WTC11 (cell line): ENCODE measurements at regions not wholly inside any gene's neighbourhood (a gene's known extent, or its start where the extent isn't known, plus 50 kb on each side); places are given as distances from the start of the nearest gene placed in this dataset.

ENCODE experiments used
- ATAC-seq: fragments of 200-7000 bp; cut with Tn5 transposase; 2 replicates; pipeline ENCODE4 v1.10.0; 2021; ENCODE audit warnings: mild to moderate bottlenecking, moderate library complexity
- CTCF ChIA-PET: fragments of 300-600 bp; sonication (Branson Sonifier 250); formaldehyde crosslinking; loops from one replicate; lab custom pipeline; 2021; ENCODE audit warnings: antibody characterized with exemption; lab: Charles Lee
- POLR2A ChIA-PET: fragments of 350-600 bp; sonication (Branson Sonifier 250); formaldehyde crosslinking; loops from one replicate; lab custom pipeline; 2021; ENCODE audit warnings: antibody characterized with exemption; lab: Charles Lee
- DNase-seq: peaks from one replicate; pipeline ENCODE4 v3.0.0; 2021; ENCODE audit warnings: low spot score
- H3K27ac Mint-ChIP-seq: 2 replicates; pipeline ENCODE4 v1.8.0; 2021; ENCODE audit warnings: mixed read lengths
- H3K27me3 Mint-ChIP-seq: 2 replicates; pipeline ENCODE4 v1.8.0; 2021; ENCODE audit warnings: low read depth, mild to moderate bottlenecking, moderate library complexity, mixed read lengths
- H3K36me3 Mint-ChIP-seq: 2 replicates; pipeline ENCODE4 v1.8.0; 2021; ENCODE audit warnings: mixed read lengths
- H3K4me1 Mint-ChIP-seq: 2 replicates; pipeline ENCODE4 v1.8.0; 2022; ENCODE audit warnings: mixed read lengths
- H3K4me3 Mint-ChIP-seq: 2 replicates; pipeline ENCODE4 v1.8.0; 2021; ENCODE audit warnings: mild to moderate bottlenecking, moderate library complexity, mixed read lengths
- H3K9me3 Mint-ChIP-seq: 2 replicates; pipeline ENCODE4 v1.8.0; 2021; ENCODE audit warnings: mixed read lengths
- ARID4B ChIP-seq: sonication (generic); formaldehyde crosslinking; IDR thresholded peaks from 2 replicates; pipeline ENCODE4 v1.8.0; 2023; ENCODE audit warnings: missing genetic modification reagents, mild to moderate bottlenecking, borderline replicate concordance
- ATF1 ChIP-seq: sonication (generic); formaldehyde crosslinking; IDR thresholded peaks from 2 replicates; pipeline ENCODE4 v1.8.1; 2023; ENCODE audit warnings: mild to moderate bottlenecking, moderate library complexity, missing genetic modification reagents
- ETV6 ChIP-seq: sonication (generic); formaldehyde crosslinking; IDR thresholded peaks from 2 replicates; pipeline ENCODE4 v1.8.1; 2022; ENCODE audit warnings: mild to moderate bottlenecking, missing genetic modification reagents
- JUN ChIP-seq: sonication (generic); formaldehyde crosslinking; IDR thresholded peaks from 2 replicates; pipeline ENCODE4 v1.8.0; 2023; ENCODE audit warnings: mild to moderate bottlenecking, missing genetic modification reagents
- MAX ChIP-seq: sonication (generic); formaldehyde crosslinking; IDR thresholded peaks from 2 replicates; pipeline ENCODE4 v1.8.0; 2022; ENCODE audit warnings: mild to moderate bottlenecking, missing genetic modification reagents
- MYBL2 ChIP-seq: sonication (generic); formaldehyde crosslinking; IDR thresholded peaks from 2 replicates; pipeline ENCODE4 v1.8.1; 2023; ENCODE audit warnings: mild to moderate bottlenecking, moderate library complexity, missing genetic modification reagents
- NFATC4 ChIP-seq: fragments of 250-450 bp; sonication (Bioruptor Pico); IDR thresholded peaks from 2 replicates; pipeline ENCODE4 v1.9.0; 2021; ENCODE audit warnings: mild to moderate bottlenecking
- NFE2L1 ChIP-seq: sonication (generic); formaldehyde crosslinking; IDR thresholded peaks from 2 replicates; pipeline ENCODE4 v1.8.1; 2023; ENCODE audit warnings: missing genetic modification reagents
- PRDM15 ChIP-seq: sonication (generic); formaldehyde crosslinking; IDR thresholded peaks from 2 replicates; pipeline ENCODE4 v1.8.0; 2022; ENCODE audit warnings: missing genetic modification reagents
- PREB ChIP-seq: sonication (generic); formaldehyde crosslinking; IDR thresholded peaks from 2 replicates; pipeline ENCODE4 v1.8.1; 2022; ENCODE audit warnings: mild to moderate bottlenecking, missing genetic modification reagents, moderate library complexity, borderline replicate concordance
- PRRX2 ChIP-seq: fragments of 250-450 bp; sonication (Bioruptor Pico); IDR thresholded peaks from 2 replicates; pipeline ENCODE4 v1.8.0; 2021; ENCODE audit warnings: mild to moderate bottlenecking
- SMAD4 ChIP-seq: sonication (generic); formaldehyde crosslinking; IDR thresholded peaks from 2 replicates; pipeline ENCODE4 v1.8.0; 2022; ENCODE audit warnings: mild to moderate bottlenecking, missing genetic modification reagents
- SP1 ChIP-seq: sonication (generic); formaldehyde crosslinking; conservative IDR thresholded peaks from 2 replicates; pipeline ENCODE4 v1.8.1; 2022; ENCODE audit warnings: missing genetic modification reagents
- TP53 ChIP-seq: sonication (generic); formaldehyde crosslinking; IDR thresholded peaks from 2 replicates; pipeline ENCODE4 v1.8.1; 2023; ENCODE audit warnings: mild to moderate bottlenecking, missing genetic modification reagents
- USF1 ChIP-seq: sonication (generic); formaldehyde crosslinking; IDR thresholded peaks from 2 replicates; pipeline ENCODE4 v1.8.0; 2022; ENCODE audit warnings: mild to moderate bottlenecking, missing genetic modification reagents
- ZNF232 ChIP-seq: sonication (generic); formaldehyde crosslinking; IDR thresholded peaks from 2 replicates; pipeline ENCODE4 v1.8.0; 2022; ENCODE audit warnings: mild to moderate bottlenecking, missing genetic modification reagents
- ZNF425 ChIP-seq: fragments of 250-450 bp; sonication (Bioruptor Pico); conservative IDR thresholded peaks from 2 replicates; pipeline ENCODE4 v1.9.0; 2021; ENCODE audit warnings: mild to moderate bottlenecking

- H3K27ac Mint-ChIP-seq = no peak overlapping the region
- no peaks in the 10 kb centered on the region for H3K36me3 Mint-ChIP-seq
- no peaks in the 10 kb centered on the region for H3K9me3 Mint-ChIP-seq
- peaks cover 41% of the 10 kb centered on the region for H3K27me3 Mint-ChIP-seq
- TF ChIP-seq MYBL2 (CRISPR knock-in tag) (no peak), NFATC4 (CRISPR knock-in tag) (no peak), SP1 (CRISPR knock-in tag) (no peak), ETV6 (no peak), ZNF425 (no peak), NFE2L1 (CRISPR knock-in tag) (no peak), TP53 (CRISPR knock-in tag) (no peak), PRRX2 (CRISPR knock-in tag) (no peak), JUN (CRISPR knock-in tag) (no peak)
- TF ChIP-seq, all 79 proteins: peak for 0
- ATAC-seq = no peak
- H3K4me1 Mint-ChIP-seq = peaks cover 22% of the 10 kb centered on the region
- DNase-seq = no peak
- CTCF ChIA-PET = no interaction called here
- no peak overlapping the region for H3K4me3 Mint-ChIP-seq
- POLR2A ChIA-PET = no interaction called here
Measured at GRCh38 chr2:503288-503999, 173.8 kb downstream of the TMEM18 start.

- H3K4me1 Mint-ChIP-seq = peaks cover 22% of the 10 kb centered on the region
- H3K27ac Mint-ChIP-seq = no peak overlapping the region
- no peak for DNase-seq
- TF ChIP-seq SP1 (CRISPR knock-in tag) = no peak
- no peak for TF ChIP-seq USF1 (CRISPR knock-in tag)
- TF ChIP-seq PREB (CRISPR knock-in tag) = no peak
- ChIA-PET CTCF (no interaction called here), POLR2A (no interaction called here)
- no peak overlapping the region for H3K4me3 Mint-ChIP-seq
- peaks cover 37% of the 10 kb centered on the region for H3K27me3 Mint-ChIP-seq
- ATAC-seq = no peak
- H3K9me3 Mint-ChIP-seq = no peaks in the 10 kb centered on the region
- H3K36me3 Mint-ChIP-seq = no peaks in the 10 kb centered on the region
Measured at GRCh38 chr2:502831-503230, 174.4 kb downstream of the TMEM18 start.

GRCh38 chr2:501667-502066 is 175.5 kb downstream of the TMEM18 start:
- CTCF ChIA-PET = interaction anchor here (0.7 to 1.4 kb wide), 10 partner anchors 10 to 184 kb away, joined by 3 to 7 read pairs (median 4); no protein-coding TSS in a partner anchor
- H3K36me3 Mint-ChIP-seq = no peaks in the 10 kb centered on the region
- TF ChIP-seq MYBL2 (CRISPR knock-in tag) (no peak), MAX (CRISPR knock-in tag) (no peak), SP1 (CRISPR knock-in tag) (no peak), ATF1 (no peak), ARID4B (no peak), PRDM15 (no peak), SMAD4 (no peak), ZNF425 (no peak), ZNF232 (CRISPR knock-in tag) (no peak)
- H3K27me3 Mint-ChIP-seq = peaks cover 30% of the 10 kb centered on the region
- POLR2A ChIA-PET = no interaction called here
- H3K27ac Mint-ChIP-seq = no peak overlapping the region
- ATAC-seq (no peak), DNase-seq (no peak)
- no peak overlapping the region for H3K4me3 Mint-ChIP-seq
- no peaks in the 10 kb centered on the region for H3K9me3 Mint-ChIP-seq
- peaks cover 19% of the 10 kb centered on the region for H3K4me1 Mint-ChIP-seq
